ENCODE measurements at regions not wholly inside any gene's neighbourhood (a gene's known extent, or its start where the extent isn't known, plus 50 kb on each side); places are given as distances from the start of the nearest gene placed in this dataset.

- no peak for DNase-seq (ENCODE audit: low spot score)
- no peaks in the 10 kb centered on the region for H3K27me3 Mint-ChIP-seq (ENCODE audit: unreplicated experiment)
- H3K9me3 Mint-ChIP-seq (ENCODE audit: unreplicated experiment), result no peaks in the 10 kb centered on the region
- peaks cover 6% of the 10 kb centered on the region for H3K4me1 Mint-ChIP-seq (ENCODE audit: unreplicated experiment)
- no peak overlapping the region for H3K4me3 Mint-ChIP-seq (ENCODE audit: unreplicated experiment)
- no peak overlapping the region for H3K27ac Mint-ChIP-seq (ENCODE audit: unreplicated experiment)
- no peak for TF ChIP-seq CTCF (IDR thresholded peaks at IDR 0.05; ENCODE audit: unreplicated experiment)
- H3K36me3 Mint-ChIP-seq (ENCODE audit: low read depth, unreplicated experiment), result no peaks in the 10 kb centered on the region
Measured at GRCh38 chr10:81820418-81820817, 54.6 kb upstream of the NRG3 start.
